HG03378 (cell line): ENCODE measurements at regions not wholly inside any gene's neighbourhood (a gene's known extent, or its start where the extent isn't known, plus 50 kb on each side); places are given as distances from the start of the nearest gene placed in this dataset.

ENCODE experiments used
- ATAC-seq: cut with Tn5 transposase; IDR thresholded peaks from one replicate; pipeline ENCODE4 v1.9.1; 2021; ENCODE audit warnings: mild to moderate bottlenecking, moderate library complexity; ENCODE audit not compliant: unreplicated experiment

DNA sequence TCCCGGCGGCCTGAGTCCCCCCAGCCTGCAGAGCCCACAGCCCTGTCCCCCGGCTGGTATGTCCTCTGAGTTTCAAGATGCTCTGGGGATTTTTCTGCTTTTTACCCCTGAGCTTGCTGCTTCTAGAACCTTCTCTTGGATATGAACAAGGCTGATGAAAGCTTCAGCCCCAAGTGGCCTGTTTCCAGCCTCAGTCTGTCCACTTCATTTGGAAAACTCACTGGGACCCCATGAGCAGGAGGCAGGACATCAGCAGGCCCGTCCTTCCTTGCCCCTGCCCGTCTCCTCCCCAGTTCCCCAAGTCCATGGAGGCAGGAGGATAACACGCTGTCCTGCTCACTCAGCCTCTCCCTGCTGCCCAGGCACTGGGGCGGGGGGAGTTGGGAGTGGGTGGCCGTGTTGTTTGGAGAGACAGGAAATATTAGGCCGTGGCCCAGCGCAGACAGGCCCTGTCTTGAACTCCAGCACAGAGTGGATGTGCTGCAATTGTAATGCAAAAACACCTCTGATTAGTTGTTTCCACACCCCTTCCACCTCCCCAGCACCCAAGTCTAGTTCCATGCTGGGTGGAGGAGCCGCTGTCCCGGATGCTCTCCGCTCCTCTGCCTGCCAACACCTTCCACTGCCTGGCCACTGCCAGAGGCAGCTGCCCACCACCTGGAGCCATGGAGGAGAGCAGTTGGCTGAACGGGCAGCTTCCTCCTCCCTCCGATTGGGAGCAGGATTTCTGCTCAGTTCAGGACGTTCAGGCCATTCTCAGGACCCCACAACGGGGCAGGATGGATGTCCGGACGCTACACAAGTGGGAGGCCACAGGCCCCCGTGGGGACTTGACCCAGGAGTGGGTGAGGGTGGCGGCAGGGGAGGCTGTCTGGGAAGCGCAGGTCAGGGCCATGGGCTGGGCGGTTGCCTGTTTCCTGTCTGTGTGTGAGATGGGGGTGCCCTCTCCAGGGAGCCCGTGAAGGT, 216.9 kb upstream of the GSE1 start:
- no peak for ATAC-seq

DNA sequence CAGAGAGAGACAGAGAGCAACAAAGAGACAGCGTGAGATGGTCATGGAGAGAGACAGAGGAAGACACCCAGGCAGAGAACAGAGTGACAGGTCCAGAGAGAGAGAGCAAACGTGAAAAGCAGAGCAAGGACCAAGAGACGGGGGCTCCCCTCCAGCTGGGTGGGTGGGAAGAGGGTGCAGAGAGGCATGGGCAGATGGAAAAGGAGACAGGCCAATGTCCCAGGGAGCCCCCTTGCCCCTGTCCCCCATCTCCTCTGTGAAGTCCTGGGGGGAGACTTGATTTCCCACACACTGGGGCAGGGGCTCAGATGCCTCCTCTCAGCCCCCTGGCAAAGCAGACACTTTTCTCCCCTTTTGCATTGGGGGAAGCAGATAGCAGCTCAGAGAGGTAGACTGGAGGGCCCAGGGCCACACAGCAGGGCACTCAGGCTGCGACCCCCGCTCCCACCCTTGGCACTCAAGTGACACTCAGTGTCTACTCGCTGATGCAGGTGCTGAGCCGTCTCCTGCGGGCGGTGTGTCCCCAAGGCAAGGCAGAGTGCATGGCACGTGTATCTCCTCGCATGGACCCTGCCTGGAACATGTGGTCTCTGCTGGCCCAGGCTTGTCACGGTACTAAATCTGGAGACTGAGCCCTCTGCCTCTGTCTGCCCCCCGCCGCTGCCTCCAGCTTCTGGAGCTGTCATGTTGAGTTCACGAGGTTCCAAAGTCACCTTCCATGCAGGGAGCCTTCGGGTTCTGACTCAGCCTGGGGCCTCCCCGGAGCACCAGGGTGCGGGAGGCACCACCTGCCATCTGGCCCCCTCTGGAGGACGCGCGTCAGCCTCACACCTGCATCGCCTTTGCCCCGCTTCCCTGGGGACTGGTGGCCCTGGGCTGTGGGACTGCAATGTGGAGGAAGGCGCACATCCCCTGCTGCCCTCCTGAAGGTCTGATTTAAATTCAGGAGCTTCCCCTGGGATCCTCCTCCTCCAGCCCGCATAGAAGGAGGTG, 215.9 kb upstream of the GSE1 start:
- no peak for ATAC-seq

DNA sequence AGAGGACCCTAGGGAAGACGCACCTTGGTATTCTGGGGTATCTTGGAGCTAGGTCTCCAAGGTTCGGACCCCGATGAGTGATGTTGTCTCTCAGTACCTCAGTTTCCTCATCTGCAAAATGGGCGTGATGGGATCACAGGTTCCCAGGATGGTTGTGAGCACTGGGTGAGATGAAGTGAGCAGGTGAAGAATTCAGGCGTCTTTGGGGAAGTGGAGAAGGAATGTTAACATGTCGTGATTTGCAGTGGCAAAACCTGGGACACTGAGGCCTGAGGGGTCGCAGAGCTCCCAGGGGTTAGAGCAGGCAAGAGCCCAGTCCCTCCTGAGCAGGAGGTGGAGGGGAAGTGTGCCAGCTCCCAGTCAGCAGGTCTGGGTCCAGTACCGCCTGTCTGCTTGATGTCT, 215.1 kb upstream of the GSE1 start:
- no peak for ATAC-seq

DNA sequence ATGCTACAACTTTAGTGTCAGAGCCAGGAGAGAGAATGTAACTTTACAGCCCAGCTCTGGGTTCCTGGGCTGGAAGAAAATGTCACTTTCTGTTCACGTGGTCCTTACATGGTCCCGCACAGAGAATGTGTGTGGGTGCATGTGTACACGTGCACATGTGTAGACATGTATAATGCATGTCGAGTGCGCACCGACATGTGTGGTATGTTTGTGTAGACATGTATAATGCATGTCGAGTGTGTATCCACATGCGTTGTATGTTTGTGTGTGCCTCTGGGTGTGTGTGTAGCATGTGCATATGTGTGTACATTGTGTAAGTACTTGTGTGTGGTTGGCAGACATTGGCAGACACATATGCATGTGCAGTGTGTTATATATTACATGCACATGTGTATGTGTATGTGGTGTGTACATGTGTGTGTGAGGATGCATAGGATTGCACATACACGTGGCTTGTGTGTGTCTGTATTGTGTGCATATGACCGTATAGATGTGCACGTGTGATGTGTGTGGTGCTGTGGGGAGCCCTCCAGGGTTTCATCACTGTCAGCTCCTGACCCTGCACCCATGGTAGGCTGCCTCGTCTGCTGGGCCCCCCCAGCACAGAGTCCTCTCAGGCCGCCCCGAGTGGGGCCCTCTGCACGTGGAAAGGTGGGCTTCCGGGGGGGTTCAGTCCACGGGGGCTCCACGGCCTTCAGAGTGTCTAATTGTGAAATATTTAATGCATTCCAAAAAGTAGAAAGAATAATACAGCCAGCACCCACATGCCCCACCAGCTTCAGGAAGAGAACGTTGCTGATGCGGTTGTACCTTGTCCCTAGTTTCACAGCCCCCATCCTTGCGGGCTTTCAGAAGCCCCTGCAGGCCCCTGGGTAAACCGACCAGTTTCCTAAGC, 214.2 kb upstream of the GSE1 start:
- ATAC-seq: no peak

DNA sequence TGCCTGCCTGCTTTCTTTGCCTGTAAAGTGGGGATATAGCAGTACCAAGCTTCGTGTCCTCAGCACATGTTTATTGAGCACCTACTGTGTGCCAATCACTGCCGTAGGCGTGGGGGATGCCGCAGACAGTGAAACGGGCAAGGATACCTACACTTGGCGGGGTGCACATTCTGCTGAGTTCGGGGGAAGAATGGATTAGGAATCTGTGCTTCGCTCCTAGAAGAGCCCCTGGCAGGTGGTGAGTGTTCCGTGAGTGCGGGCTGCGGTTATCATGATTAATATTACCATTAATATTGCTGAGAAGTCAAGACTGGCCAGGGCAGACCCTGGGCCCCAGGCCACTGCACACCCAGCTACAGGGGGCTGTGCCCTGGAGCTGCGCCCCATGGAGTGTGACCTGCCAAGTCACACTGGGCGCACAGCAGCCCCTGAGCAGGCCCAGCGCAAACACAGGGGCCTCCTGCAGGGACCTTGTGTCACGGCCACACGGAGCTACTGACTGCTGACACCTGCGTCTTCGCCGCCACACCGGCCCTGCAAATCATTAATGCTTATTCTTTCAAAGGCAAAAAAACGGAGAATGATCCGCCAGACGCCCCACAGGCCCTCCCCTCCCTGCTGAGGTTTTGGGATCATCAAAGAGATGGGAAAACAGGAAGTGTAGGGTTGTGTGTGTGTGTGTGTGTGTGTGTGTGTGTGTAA, 213.4 kb upstream of the GSE1 start:
- ATAC-seq: no peak

DNA sequence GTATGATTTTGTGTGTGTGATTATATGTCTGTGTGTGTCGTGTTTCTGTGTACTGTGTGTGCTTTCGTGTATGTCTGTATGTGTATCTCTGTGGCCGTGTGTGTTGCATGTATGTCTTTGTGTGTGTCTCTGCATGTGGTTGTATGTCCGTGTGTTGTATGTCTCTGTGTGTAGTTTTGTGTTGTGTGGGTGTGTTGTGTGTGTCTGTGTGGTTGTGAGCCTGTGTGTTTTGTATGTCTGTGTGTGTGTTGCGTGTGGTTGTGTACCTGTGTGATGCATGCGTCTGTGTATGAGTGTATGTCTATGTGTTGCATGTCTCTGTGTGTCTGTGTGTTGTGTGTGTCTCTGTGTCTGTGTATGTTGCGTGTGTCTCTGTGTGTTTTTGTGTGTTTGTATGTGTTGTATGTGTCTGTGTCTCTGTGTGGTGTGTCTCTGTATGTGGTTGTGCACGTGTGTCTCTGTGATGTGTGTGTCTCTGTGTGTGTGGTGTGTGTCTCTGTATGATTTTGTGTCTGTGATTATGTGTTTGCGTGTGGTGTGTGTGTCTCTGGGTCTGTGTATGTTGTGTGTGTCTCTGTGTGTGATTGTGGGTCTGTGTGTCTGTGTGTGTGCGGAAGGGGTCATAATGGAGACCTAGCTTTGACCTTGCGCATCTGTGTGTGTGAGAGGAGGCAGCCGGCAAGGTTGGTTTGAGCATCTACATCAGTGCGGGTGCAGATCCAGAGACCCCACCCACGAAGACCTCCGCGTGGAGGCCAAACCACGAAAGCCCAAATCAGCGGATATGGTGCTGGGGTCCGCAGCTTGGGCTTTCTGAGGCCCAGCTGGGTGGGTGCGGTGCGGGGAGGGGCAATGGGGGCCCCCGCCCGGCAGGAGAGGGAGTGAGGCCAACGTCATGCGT, 212.6 kb upstream of the GSE1 start:
- ATAC-seq: no peak

DNA sequence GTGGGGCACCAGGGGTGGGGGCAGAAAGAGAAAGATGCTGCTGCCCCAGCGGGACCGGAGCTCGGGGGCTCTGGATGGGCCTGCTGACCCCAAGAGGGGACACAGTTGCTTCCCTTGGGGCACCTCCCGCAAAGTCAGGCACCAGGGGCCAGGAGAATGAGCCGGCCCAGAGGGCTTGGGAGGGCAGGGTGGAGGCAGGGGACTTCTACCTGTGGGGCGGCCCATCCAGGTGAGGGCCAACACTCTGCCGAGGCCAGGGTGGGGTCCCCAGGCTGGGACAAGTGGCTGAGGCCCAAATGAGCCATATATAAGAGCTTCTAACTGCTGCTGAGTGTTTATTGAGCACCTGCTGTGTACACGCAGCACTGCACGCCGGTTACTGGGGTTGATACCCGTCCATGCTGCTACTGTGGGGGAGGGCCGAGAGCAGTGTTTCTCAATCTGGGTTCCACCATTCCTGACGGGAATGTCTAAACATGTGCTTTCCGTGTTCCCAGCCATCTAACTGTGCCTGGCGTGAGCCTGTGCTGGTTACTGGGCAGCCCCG, 211.7 kb upstream of the GSE1 start:
- no peak for ATAC-seq

DNA sequence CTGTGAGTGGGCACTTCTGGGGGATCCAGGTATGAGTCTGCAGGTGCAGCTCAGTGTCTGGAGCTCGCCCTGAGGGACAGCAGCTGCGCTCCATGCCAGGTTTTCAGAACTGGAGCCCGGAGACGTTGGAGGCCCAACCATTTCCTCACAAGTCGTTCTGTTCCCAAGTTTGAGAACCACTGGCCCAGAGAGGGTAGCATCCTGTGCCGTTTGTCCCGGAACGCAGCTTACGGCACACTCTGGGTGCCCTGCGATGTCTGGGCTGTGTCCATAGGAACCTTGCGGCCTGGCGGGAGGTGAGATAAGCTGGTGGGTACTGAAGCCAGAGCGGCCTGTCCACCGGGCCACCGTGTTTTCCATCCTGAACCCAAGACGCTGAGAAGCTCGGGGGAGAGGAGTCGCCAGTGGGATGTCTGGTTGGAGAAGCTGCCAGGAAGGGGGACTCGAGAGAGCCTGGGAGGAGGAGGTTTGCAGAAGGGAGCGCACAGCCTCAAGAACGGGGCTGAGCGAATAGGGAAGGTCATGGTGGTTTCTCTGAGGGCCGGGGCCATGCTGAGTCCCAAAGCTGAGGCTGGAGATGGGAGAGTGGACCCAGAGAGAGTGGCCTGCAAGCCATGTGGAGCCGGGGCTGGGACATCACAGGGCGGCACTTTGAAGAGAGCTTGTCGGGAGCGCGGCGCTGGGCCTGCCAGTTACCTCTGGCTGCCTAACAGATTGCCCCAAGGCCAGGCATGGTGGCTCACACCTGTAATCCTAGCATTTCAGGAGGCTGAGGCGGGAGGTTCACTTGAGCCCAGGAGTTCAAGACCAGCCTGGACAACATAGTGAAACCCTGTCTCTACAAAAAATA, 211.0 kb upstream of the GSE1 start:
- no peak for ATAC-seq

DNA sequence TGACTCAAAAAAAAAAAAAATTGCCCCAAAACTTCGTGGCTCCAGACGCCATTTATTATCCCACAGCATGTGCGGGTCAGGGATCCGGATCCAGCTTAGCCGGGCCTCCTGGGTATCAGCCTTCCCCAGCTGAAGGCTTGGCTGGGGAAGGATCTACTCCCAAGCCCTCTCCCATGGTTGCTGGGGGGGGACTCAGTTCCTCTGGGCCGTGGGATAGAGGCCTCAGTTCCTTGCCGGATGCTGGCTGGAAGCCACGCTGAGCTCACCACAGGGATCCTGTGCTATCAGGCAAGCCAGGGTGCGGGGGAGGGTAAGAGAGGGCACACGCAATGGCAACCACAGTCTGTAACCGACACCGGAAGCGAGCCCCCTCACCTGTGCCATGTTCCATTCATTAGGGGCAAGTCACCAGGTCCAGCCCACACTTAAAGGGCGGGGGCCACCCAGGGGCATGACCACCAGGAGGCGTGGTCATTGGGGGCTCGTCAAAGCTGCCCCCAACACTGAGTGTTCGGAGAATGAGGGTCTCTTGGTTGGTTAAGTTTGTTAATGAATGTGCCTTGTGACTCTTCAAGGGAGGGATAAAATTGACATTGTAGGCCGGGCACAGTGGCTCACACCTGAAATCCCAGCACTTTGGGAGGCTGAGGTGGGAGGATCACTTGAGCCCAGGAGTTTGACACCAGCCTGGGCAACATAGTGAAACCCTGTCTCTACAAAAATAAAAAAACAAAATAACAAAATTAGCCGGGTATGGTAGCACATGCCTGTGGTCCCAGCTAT, 210.0 kb upstream of the GSE1 start:
- ATAC-seq: no peak

DNA sequence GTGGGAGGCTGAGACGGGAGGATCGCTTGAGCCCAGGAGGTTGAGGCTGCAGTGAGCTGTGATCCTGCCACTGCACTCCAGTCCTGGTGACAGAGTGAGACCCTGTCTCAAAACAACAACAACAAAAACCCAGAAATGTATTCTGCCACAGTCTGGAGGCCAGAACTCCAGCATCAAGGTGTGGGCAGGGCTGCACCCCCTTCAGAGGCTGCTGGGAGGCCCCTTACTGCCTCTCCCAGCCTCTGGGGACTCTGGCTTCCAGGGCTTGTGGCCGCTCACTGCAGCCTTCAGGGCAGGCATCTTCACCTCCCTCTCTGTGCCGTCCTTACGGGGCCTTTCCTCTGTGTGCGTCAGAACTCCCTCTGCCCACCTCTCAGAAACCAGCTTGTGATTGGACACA, 209.4 kb upstream of the GSE1 start:
- ATAC-seq: no peak

DNA sequence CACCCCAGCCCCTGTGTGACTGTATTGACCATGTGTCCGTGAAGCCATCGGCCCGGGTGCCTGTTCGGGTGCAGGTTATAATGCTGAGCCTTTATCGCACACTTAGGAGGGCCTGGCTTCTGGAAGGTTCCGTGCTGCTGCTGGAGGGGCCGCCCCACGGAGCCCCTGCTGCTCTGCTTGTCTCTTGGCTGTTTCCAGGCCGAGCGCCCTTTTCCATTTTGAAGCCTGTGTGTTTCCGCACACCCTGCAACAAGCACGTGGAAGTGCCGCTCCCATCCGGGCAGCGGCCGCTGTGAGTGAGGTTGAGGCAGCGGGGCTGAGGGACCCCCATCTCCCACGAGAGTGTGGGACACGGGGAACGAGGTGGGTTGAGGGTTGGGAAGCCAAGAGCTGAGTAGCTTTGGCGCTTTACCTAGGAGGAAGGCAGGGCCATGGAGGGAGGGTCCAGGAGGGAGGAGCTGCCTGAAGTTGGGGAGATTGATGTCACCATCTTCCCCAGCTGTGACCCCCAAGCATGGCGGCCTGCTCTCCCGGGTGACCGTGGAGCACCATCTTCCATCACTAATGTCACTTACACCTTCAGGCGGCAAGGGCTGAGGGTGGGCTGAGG, 200.1 kb upstream of the GSE1 start:
- no peak for ATAC-seq

DNA sequence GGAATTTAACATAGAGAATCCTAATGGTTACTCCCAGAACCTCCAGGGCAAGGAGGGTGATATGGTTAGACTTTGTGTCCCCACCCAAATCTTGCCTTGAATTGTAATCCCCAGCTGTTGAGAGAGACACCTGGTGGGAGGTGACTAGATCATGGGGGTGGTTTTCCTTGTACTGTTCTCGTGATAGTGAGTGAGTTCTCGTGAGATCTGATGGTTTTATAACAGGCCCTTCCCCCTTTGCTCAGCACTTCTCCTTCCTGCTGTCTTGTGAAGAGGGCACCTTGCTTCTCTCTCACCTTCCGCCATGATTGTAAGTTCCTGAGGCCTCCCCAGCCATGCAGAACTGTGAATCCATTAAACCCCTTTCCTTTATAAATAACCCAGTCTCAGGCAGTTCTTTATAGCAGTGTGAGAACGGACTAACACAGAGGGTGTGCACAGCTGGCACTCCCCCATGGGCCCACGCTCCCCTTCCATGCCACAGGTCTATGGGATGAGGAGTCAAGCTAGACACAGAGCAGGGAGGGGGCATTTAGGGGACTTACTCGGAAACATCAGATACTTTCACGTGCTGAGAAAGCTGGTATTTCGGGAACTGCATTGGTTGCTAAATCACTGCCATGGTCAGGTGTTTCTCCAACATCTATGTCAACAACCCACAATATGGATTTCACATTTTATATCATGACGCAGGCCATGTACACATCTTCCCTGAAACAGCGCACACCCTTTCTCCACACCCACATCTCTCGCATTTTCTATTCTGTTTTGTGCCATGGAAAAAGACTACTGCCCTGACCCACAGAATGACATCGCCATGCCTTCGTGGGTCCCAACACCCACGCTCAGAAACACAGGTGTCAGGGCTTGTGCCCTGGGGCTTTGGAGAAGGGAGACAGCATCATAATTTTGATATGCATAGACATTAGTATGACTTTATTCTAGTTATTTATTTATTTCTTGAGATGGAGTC, 199.1 kb upstream of the GSE1 start:
- no peak for ATAC-seq

DNA sequence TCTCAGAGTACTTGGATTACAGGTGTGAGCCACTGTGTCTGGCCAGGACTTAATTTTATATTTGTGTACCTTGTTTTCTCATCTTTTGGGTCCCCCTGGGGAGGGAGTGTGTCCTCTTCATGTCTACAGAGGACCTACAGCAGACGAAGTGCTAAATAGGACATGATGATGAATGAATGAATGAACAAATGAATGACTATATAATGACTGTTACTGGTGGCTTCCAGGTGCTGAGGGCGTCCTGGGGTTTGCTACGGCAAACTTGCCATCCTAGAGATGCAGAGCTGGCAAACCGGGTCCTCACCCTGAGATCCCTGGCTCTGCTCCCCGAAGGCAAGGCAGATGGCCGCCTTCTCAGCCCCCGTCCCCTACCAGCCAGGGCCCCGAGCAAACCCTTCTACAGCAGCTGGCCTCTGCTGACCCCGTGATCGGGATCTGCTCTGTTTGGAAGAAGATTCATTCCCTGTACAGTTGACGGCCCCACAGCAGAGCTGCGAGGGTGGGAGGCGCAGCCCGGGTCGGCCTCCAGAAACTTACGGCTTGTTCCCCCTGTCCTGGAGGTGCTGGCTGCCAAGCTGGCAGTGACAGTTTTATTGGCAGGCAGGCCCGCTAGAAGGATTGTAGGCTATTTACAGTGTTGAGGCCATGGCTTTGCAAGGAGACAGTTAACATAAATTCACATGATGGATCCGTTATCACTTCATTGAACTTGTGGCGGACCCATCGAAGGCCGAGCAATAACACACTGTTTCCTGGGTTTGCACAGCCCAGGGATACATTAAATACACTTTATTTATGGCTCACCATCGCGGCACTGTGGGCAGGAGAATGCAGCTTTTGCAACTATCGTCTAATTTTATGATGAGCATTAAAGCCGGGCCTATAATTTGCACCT, 197.7 kb upstream of the GSE1 start:
- no peak for ATAC-seq
